ENCODE measurements at regions not wholly inside any gene's neighbourhood (a gene's known extent, or its start where the extent isn't known, plus 50 kb on each side); places are given as distances from the start of the nearest gene placed in this dataset.

DNA sequence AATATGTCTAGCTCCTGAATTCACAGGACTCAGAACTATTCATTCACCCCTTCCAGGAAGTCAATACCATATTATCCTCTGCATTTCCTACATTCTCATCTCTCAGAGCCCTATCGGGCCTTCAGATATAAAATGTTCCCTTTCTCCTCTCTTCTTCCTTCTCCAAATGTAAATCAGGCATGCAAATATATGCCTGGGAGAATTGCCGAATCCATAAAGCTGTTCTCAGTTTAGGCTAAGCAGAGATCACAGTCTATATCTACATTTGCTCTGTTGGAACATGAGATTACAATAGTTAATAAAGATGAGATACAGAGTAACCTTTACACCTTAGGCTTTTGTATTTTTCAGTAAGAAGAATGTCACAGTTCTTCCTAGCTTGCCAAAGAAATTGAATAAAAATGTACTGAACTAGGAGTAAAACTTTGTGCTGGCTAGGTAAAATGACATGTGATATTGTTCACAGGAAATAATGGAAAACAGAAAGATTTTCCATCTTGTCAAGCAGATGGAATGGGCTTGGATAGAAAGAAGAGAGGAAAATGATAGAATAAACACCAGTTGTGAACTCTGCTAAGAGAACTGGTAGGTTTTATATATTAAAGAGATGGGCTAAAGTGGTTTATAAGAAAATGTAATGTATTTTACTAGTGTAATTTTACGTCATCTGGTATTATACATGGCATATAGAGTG is 161.5 kb downstream of the NRIP1 start:
- DNase-seq (ENCODE audit: extremely low read depth, low read depth), result no peak
- TF ChIP-seq, protein P1, sequence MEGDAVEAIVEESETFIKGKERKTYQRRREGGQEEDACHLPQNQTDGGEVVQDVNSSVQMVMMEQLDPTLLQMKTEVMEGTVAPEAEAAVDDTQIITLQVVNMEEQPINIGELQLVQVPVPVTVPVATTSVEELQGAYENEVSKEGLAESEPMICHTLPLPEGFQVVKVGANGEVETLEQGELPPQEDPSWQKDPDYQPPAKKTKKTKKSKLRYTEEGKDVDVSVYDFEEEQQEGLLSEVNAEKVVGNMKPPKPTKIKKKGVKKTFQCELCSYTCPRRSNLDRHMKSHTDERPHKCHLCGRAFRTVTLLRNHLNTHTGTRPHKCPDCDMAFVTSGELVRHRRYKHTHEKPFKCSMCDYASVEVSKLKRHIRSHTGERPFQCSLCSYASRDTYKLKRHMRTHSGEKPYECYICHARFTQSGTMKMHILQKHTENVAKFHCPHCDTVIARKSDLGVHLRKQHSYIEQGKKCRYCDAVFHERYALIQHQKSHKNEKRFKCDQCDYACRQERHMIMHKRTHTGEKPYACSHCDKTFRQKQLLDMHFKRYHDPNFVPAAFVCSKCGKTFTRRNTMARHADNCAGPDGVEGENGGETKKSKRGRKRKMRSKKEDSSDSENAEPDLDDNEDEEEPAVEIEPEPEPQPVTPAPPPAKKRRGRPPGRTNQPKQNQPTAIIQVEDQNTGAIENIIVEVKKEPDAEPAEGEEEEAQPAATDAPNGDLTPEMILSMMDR (IDR thresholded peaks at IDR 0.05; ENCODE audit: low read depth, low read length), result no peak

DNA sequence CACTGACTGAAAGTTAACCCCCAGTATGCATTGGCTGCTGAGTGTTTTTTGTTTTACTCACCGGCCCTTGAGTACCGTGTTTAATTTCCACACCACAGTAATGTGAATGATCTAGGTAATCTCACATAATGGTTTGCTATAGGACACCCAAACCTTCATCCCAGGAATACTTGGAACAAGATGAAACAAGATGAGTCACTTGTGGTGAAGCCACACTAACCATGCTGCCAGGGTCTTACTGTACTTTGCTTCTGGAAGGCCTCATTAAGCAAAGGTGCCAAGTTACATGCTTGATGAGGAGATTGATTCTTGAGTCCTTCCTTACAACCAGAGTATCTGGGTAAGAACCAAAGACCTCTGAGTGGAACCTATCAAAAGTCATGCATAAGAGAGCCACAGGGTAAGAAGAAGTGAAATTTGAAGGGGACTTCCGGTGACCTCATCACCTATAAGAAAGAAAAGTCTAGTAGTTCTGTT is 163.3 kb downstream of the NRIP1 start:
- TF ChIP-seq, protein P1 (IDR thresholded peaks at IDR 0.05; ENCODE audit: low read depth, low read length), result no peak
- no peak for DNase-seq (ENCODE audit: extremely low read depth, low read depth)

DNA sequence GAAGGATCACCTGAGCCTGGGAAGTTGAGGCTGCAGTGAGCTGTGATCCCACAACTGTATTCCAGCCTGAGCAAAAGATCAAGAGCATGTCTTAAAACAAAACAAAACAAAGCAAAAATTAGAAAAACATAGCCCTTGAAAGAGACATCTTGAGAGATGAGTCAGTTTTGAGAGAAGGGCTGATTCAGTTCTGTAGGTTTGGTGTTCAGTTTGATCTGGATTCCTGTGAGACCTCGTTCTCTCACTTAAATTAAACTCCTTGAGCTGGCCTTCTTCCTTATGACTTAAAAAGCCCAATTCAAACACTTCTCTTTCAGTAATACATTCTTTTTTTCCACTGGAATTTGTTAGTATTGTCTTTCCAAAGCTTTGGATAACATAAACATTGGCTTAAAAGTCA is 164.2 kb downstream of the NRIP1 start:
- TF ChIP-seq, protein P1 (IDR thresholded peaks at IDR 0.05; ENCODE audit: low read depth, low read length), result no peak
- no peak for DNase-seq (ENCODE audit: extremely low read depth, low read depth)

DNA sequence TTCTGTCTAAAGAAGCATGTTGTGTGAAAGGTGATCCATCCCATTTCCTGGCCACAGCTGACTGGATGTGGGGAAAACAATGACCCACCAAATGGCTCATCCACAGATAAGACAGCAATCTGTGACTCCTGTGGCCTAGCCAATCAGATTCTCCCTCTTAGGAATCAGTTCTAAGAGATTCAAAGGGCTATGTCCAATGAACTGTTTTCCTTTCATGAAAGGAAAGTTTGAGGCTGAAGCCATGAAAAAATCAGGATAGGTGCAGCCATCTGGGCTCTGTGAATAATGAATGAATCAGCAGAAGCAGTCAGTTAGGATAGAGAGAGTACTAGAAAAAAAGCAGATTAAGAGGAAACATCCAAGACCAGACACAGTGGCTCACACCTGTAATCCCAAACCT is 164.7 kb downstream of the NRIP1 start:
- no peak for DNase-seq (ENCODE audit: extremely low read depth, low read depth)
- TF ChIP-seq, protein P1 (IDR thresholded peaks at IDR 0.05; ENCODE audit: low read depth, low read length), result no peak

DNA sequence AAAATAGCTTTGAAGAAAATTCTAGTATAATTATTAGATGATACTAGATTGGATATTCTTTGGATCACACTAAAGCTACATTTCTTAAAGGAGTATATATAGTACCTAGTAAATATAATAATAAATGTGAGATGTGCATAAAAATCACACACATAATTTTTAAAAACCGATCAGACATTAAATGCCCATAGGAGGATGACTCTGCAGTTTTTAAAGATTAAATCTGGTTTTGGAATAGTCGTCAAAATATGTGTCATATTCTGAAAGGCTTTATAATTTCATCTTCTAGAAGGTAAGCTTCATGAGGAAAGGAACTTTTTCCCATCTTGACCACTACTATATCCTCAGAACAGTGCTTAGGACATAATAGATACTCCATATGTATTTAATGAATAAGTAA is 169.0 kb downstream of the NRIP1 start:
- DNase-seq (ENCODE audit: extremely low read depth, low read depth), result no peak
- TF ChIP-seq, protein P1 (IDR thresholded peaks at IDR 0.05; ENCODE audit: low read depth, low read length), result no peak

DNA sequence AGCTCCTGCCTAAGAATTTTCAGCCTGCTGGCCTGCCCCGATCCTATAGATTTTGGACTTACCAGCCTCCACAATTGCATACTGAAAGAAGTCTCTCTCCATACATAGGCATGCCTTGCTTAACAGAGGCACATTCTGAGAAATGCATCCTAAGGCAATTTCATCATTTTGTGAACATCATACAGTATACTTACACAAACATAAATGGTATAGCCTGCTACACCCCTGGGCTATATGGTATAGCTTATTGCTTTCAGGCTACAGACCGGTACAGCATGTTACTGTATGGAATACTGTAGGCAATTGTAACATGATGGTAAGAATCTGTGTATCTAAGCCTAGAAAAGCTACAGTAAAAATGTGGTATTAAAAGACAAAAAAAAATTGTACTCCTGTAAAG is 174.7 kb downstream of the NRIP1 start:
- TF ChIP-seq, protein P1 (IDR thresholded peaks at IDR 0.05; ENCODE audit: low read depth, low read length), result no peak
- no peak for DNase-seq (ENCODE audit: extremely low read depth, low read depth)

DNA sequence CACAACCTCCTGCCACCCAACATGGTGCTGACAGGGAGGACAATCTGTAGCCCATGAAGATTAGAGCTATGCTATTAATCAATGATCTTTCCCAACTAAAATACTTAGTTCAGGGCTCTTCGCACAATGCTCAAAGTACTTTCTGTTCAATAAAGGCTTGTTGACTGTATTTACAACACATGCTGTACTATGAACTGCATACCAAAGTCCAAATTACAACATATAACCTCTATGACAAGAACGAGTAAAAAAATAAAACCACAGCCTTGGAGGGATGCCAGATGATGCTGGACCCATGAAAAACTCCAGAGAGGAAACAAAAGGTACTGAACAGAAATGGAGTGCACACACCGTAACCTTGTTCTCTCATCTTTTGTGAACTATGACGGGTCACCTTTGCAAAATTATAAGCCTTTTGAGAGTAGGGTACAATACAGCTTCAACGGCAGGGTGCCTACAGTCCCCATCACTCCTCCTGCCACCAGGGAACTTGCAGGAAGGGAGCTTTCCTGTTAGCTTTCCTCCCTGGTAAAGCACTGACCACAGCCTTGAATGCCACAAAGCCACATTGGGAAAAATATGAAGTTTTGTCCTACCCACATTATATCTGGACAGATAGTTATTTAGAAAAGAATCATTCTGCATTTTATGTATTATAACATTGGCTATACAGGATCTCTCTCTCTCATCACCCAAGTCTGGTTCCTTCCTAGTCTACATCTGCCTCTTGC is 175.6 kb downstream of the NRIP1 start:
- TF ChIP-seq, protein P1 (IDR thresholded peaks at IDR 0.05; ENCODE audit: low read depth, low read length), result no peak

More for the DNA sequence above, 175.6 kb downstream of the NRIP1 start:
- no peak for DNase-seq (ENCODE audit: extremely low read depth, low read depth)

Measured in AG09319 (cell line).